Naive B cell (primary cell): ENCODE measurements at regions not wholly inside any gene's neighbourhood (a gene's known extent, or its start where the extent isn't known, plus 50 kb on each side); places are given as distances from the start of the nearest gene placed in this dataset.
A peak's percentile ranks its signal among the peaks of the same experiment; 100 is the strongest.

ENCODE experiments used
- ATAC-seq, 2 donors: fragments of 150-1000 bp; cut with Tn5 transposase; 2 replicates each; pipeline ENCODE4 v1.10.0; 2021; ENCODE audit warnings: low read depth in 2 of 2, mild to moderate bottlenecking in 2 of 2, moderate library complexity in 2 of 2
- DNase-seq: peaks from one replicate; pipeline ENCODE4 v3.0.0; 2022
- H3K27ac Mint-ChIP-seq, 6 donors: one replicate each; pipeline ENCODE4 v1.8.0; 2020 to 2022; ENCODE audit warnings: mild to moderate bottlenecking in 6 of 6, mixed read lengths in 6 of 6, moderate library complexity in 5 of 6, inconsistent platforms in 2 of 6
- H3K27me3 Mint-ChIP-seq, 3 donors: one replicate each; pipeline ENCODE4 v1.8.0; 2021 to 2022; ENCODE audit warnings: mixed read lengths in 3 of 3, mild to moderate bottlenecking in 1 of 3
- H3K36me3 Mint-ChIP-seq, 2 donors: one replicate each; pipeline ENCODE4 v1.8.0; 2020 to 2022; ENCODE audit warnings: mixed read lengths in 2 of 2, inconsistent platforms in 1 of 2, mild to moderate bottlenecking in 1 of 2
- H3K4me1 Mint-ChIP-seq, 3 donors: one replicate each; pipeline ENCODE4 v1.8.0; 2020 to 2022; ENCODE audit warnings: mixed read lengths in 3 of 3, inconsistent platforms in 1 of 3, mild to moderate bottlenecking in 1 of 3, moderate library complexity in 1 of 3
- H3K4me3 Mint-ChIP-seq, 8 donors: one replicate each; pipeline ENCODE4 v1.8.0; 2020 to 2022; ENCODE audit warnings: mild to moderate bottlenecking in 8 of 8, mixed read lengths in 8 of 8, moderate library complexity in 8 of 8, inconsistent platforms in 2 of 8
- H3K9me3 Mint-ChIP-seq, 7 donors: one replicate each; pipeline ENCODE4 v1.8.0; 2020 to 2022; ENCODE audit warnings: mixed read lengths in 7 of 7, mild to moderate bottlenecking in 5 of 7, inconsistent platforms in 2 of 7, moderate library complexity in 1 of 7

DNA sequence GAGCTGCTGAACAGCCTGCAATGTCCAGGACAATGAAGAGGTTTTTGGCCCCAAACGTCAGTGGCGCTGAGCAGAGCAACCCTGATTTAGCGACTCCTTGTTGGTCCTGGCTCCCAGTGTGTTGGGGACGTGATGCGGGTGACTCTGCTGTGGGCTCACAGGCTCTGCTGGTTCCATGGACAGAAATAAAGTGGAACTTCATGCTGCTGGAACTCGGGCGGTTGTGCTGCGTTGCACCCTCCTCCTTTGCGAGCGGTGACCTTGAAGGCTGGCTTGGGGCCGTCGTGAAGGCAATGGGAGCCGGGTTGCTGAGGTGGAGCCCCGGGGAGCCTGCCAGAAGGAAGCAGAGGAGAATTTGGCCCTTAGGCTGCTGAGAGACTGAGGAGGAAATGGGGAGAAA lies 122.6 kb upstream of the C1orf174 start:
- Mint-ChIP-seq H3K36me3 (no peaks in the 10 kb centered on the region), H3K4me1 (peaks cover 36 to 58% (median 37%) of the 10 kb centered on the region in 3 donors), H3K9me3 (peaks cover 0 to 3% (median 0%) of the 10 kb centered on the region in 7 donors), H3K27ac (peak overlapping the region in 1 of 6 donors; percentile 70), H3K4me3 (no peak overlapping the region), H3K27me3 (peaks cover 6 to 10% (median 10%) of the 10 kb centered on the region in 3 donors)
- no peak for DNase-seq
- ATAC-seq, result no peak

DNA sequence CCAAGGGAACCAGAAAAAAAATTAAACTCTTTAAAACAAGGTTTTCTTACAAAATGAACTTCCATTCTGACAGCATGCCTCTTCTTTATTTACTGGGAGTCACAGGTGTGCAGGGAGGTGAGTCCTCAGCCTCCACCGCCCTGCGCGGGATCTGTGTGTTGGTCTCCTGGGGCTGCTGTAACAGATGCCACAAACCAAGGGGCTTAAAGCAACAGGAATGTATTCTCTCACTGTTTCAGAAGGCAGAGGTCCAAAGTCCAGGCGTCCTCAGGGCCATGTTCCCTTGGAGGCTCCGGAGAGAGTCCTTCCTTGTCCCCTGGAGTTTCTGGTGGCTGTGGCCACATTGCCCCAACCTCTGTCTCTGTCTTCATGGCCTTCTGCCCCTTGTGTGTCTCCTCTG lies 123.6 kb upstream of the C1orf174 start:
- Mint-ChIP-seq H3K36me3 (no peaks in the 10 kb centered on the region), H3K4me3 (peak overlapping the region in 1 of 8 donors; percentile 57), H3K27ac (peak overlapping the region in 1 of 6 donors; percentile 73), H3K4me1 (peaks cover 43 to 64% (median 45%) of the 10 kb centered on the region in 3 donors), H3K9me3 (peaks cover 0 to 3% (median 0%) of the 10 kb centered on the region in 7 donors), H3K27me3 (peaks cover 6 to 10% (median 10%) of the 10 kb centered on the region in 3 donors)
- no peak for DNase-seq
- ATAC-seq, result no peak

- H3K9me3 Mint-ChIP-seq, result peaks cover 0 to 3% (median 0%) of the 10 kb centered on the region in 7 donors
These were observed 124.7 kb upstream of the C1orf174 start for GRCh38 chr1:4024811-4025210.

DNA sequence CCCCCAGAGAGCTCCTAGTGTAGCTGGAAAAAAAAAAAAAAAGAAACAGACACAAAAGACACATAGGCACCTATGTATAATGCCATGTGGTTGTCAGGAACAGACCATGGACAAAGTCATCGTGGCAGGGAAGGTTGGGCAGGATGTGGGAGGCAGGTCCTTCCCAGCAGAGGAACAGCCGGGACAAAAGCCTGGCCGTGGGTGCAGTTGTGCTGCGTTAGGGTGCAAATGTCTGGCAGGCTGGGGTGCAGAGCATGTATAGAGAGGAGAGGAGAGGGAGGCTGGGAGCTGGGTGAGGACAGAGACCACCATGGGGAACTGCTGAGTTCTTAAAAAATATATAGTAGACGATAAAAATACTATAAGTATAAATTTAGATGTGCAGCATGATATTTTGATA lies 125.7 kb upstream of the C1orf174 start:
- peaks cover under 1 to 4% of the 10 kb centered on the region in 2 donors for H3K36me3 Mint-ChIP-seq
- peaks cover 0 to 6% (median 0%) of the 10 kb centered on the region in 3 donors for H3K27me3 Mint-ChIP-seq
- H3K9me3 Mint-ChIP-seq, result peaks cover 0 to 5% (median 2%) of the 10 kb centered on the region in 7 donors
- H3K27ac Mint-ChIP-seq, result peak overlapping the region; percentile 47 to 92 (median 86)
- DNase-seq, result no peak
- H3K4me1 Mint-ChIP-seq, result peaks cover 56 to 66% (median 57%) of the 10 kb centered on the region in 3 donors
- H3K4me3 Mint-ChIP-seq, result peak overlapping the region in 6 of 8 donors; percentile 5 to 76 (median 58)
- no peak for ATAC-seq

More at GRCh38 chr1:4024811-4025210, 124.7 kb upstream of the C1orf174 start:
- peaks cover 50 to 67% (median 53%) of the 10 kb centered on the region in 3 donors for H3K4me1 Mint-ChIP-seq
- peak overlapping the region in 1 of 8 donors; percentile 16 for H3K4me3 Mint-ChIP-seq
- peak overlapping the region in 4 of 6 donors; percentile 23 to 36 (median 28) for H3K27ac Mint-ChIP-seq
- no peak for ATAC-seq
- no peak for DNase-seq
- H3K27me3 Mint-ChIP-seq, result peaks cover 2 to 9% (median 6%) of the 10 kb centered on the region in 3 donors
- H3K36me3 Mint-ChIP-seq, result no peaks in the 10 kb centered on the region

DNA sequence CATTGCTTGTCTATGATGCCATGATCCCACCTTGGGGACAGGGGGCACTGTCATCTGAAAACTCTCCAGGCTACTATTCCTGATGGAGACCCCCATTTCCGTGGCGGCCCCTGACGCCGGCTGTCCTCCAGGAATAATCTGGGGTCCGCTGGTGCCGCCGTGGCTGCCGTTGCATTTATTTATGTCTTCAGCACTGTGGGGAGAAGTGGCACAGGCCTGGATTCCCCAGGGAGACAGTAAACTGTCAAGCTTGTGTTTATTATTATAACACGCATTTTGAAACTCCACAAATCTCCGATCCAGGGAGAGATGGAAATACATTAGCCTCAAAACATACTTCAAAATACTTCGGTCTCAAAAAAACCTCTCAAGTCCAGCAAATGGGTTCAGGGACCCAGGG lies 126.9 kb upstream of the C1orf174 start:
- ATAC-seq (peak; percentile 36 to 39), DNase-seq (no peak)
- peaks cover 0 to 12% (median 4%) of the 10 kb centered on the region in 7 donors for H3K9me3 Mint-ChIP-seq
- H3K27ac Mint-ChIP-seq, result peak overlapping the region; percentile 88 to 98 (median 96)
- H3K36me3 Mint-ChIP-seq, result peaks cover 4 to 12% of the 10 kb centered on the region in 2 donors
- H3K4me1 Mint-ChIP-seq, result peaks cover 58 to 66% (median 62%) of the 10 kb centered on the region in 3 donors
- H3K4me3 Mint-ChIP-seq, result peak overlapping the region; percentile 64 to 89 (median 76)
- H3K27me3 Mint-ChIP-seq, result peaks cover 0 to 2% (median 0%) of the 10 kb centered on the region in 3 donors

GRCh38 chr1:4027492-4028138 lies 127.5 kb upstream of the C1orf174 start:
- ATAC-seq (peak; percentile 96), DNase-seq (peak; percentile 84)
- Mint-ChIP-seq H3K27ac (peak overlapping the region; percentile 88 to 98 (median 96)), H3K4me1 (peaks cover 60 to 64% (median 62%) of the 10 kb centered on the region in 3 donors), H3K36me3 (peaks cover 4 to 12% of the 10 kb centered on the region in 2 donors), H3K9me3 (peaks cover 0 to 12% (median 4%) of the 10 kb centered on the region in 7 donors), H3K4me3 (peak overlapping the region; percentile 64 to 89 (median 76)), H3K27me3 (no peaks in the 10 kb centered on the region)

- Mint-ChIP-seq H3K36me3 (peaks cover 4 to 12% of the 10 kb centered on the region in 2 donors), H3K4me1 (peaks cover 65 to 69% (median 67%) of the 10 kb centered on the region in 3 donors), H3K27me3 (no peaks in the 10 kb centered on the region), H3K4me3 (peak overlapping the region in 7 of 8 donors; percentile 8 to 89 (median 74)), H3K9me3 (peaks cover 0 to 12% (median 4%) of the 10 kb centered on the region in 7 donors), H3K27ac (peak overlapping the region; percentile 85 to 98 (median 96))
- ATAC-seq (no peak), DNase-seq (no peak)
These were observed 128.0 kb upstream of the C1orf174 start for GRCh38 chr1:4028139-4028501.

DNA sequence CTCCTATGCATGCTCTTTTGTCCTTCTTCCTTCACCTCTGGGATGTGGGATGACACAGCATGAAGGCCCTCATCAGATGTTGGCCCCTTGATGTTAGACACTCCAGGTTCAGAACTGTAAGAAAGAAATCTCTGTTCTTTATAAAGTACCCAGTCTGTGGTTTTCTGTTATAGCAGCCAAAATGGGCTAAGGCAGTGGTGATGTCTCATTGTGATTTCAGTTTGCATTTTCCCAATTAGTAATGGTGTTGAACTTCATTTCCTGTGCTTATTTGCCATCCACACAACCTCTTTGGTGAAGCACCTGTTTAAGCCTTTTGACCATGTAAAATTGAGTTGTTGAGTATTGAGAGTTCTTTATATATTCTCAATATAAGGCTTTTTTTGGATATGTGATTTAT lies 129.3 kb upstream of the C1orf174 start:
- Mint-ChIP-seq H3K27me3 (no peaks in the 10 kb centered on the region), H3K4me1 (peaks cover 65 to 67% (median 65%) of the 10 kb centered on the region in 3 donors), H3K36me3 (peaks cover 4 to 12% of the 10 kb centered on the region in 2 donors), H3K9me3 (peaks cover 0 to 12% (median 4%) of the 10 kb centered on the region in 7 donors), H3K4me3 (peak overlapping the region in 4 of 8 donors; percentile 35 to 73 (median 40)), H3K27ac (peak overlapping the region in 3 of 6 donors; percentile 14 to 90 (median 44))
- ATAC-seq (no peak), DNase-seq (no peak)

DNA sequence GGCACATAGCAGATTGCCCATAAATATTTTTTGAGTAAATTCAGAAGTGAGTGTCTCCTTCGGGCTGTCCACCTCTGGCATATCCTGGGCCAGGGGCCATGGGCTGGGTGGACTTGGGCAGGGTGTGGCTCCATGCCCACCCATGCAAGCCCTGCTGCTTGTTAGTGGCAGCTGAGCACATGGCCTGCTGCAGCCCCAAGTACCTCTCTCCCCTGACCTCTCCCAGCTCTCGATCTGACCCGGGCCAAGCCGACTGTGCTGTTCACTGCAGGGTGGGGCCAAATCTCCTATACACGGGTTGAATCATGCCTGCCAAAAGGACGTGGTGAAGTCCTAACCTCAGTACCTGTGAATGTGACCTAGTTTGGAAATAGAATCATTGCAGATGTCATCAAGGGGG lies 132.5 kb upstream of the C1orf174 start:
- Mint-ChIP-seq H3K9me3 (peaks cover 0 to 12% (median 4%) of the 10 kb centered on the region in 7 donors), H3K27ac (peak overlapping the region in 3 of 6 donors; percentile 28 to 42 (median 38)), H3K4me3 (no peak overlapping the region), H3K36me3 (peaks cover 4 to 12% of the 10 kb centered on the region in 2 donors), H3K4me1 (peaks cover 37 to 44% (median 40%) of the 10 kb centered on the region in 3 donors), H3K27me3 (no peaks in the 10 kb centered on the region)
- ATAC-seq, result no peak
- no peak for DNase-seq

GRCh38 chr1:4033129-4033676 lies 133.1 kb upstream of the C1orf174 start:
- H3K27ac Mint-ChIP-seq, result peak overlapping the region in 2 of 6 donors; percentile 28 to 42
- H3K4me3 Mint-ChIP-seq, result no peak overlapping the region
- H3K4me1 Mint-ChIP-seq, result peaks cover 31 to 37% (median 34%) of the 10 kb centered on the region in 3 donors
- H3K36me3 Mint-ChIP-seq, result peaks cover 4 to 12% of the 10 kb centered on the region in 2 donors
- ATAC-seq (no peak), DNase-seq (no peak)
- H3K9me3 Mint-ChIP-seq, result peaks cover 0 to 12% (median 4%) of the 10 kb centered on the region in 7 donors
- H3K27me3 Mint-ChIP-seq, result no peaks in the 10 kb centered on the region

DNA sequence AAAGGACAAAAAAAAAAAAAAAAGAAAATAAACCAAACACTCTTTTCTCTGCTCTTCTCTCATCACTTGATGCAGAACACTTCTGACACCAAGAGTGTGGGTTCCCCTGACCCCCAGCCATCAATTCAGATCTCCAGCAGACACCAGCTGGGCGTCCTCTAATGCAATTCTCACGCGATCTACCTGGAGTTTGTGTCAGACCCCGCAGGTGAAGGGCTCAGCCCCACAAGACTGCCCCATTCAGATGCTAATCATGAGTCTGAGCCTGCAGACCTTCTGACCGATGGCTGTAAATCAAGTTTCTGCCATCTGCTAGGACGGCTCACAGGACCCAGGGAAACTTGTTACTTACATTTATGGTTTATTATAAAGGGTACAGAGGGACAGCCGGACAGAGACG lies 133.6 kb upstream of the C1orf174 start:
- ATAC-seq (no peak), DNase-seq (no peak)
- Mint-ChIP-seq H3K4me1 (peaks cover 28 to 32% (median 29%) of the 10 kb centered on the region in 3 donors), H3K27ac (peak overlapping the region in 3 of 6 donors; percentile 18 to 28 (median 21)), H3K4me3 (peak overlapping the region in 4 of 8 donors; percentile 17 to 35 (median 27)), H3K36me3 (peaks cover 4 to 12% of the 10 kb centered on the region in 2 donors), H3K9me3 (peaks cover 0 to 17% (median 4%) of the 10 kb centered on the region in 7 donors), H3K27me3 (no peaks in the 10 kb centered on the region)

DNA sequence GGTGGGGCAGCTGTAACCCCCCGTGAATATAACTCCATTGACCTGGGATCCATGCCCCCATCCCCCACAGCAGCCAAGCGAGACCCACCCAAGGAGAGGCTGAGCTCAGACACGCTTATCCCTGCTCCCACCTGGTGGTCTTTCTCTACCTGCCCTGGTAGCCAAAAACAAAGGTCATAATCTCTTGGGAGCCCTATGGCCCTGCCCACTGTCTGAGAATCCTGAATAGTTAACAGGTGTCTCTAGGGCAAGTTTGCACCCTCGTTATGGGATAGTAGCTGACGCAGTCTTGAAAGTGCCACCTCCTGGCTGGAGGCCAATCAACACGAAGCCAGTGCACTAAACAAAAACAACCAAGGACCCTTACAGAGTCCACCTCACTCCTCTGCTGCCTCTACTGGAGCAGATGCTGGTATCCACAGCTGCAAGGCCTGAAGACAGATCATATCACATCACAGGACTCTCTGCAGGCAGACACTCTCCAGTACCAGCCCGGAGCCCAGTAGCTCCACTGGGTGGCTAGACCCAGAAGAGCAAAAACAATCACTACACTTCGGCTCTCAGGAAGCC lies 134.3 kb upstream of the C1orf174 start:
- H3K9me3 Mint-ChIP-seq, result peaks cover 0 to 19% (median 4%) of the 10 kb centered on the region in 7 donors
- peaks cover 4 to 12% of the 10 kb centered on the region in 2 donors for H3K36me3 Mint-ChIP-seq
- peak overlapping the region in 2 of 6 donors; percentile 46 to 48 for H3K27ac Mint-ChIP-seq
- ATAC-seq, result no peak
- H3K27me3 Mint-ChIP-seq, result no peaks in the 10 kb centered on the region
- H3K4me1 Mint-ChIP-seq, result peaks cover 22 to 25% (median 25%) of the 10 kb centered on the region in 3 donors
- no peak for DNase-seq
- no peak overlapping the region for H3K4me3 Mint-ChIP-seq

DNA sequence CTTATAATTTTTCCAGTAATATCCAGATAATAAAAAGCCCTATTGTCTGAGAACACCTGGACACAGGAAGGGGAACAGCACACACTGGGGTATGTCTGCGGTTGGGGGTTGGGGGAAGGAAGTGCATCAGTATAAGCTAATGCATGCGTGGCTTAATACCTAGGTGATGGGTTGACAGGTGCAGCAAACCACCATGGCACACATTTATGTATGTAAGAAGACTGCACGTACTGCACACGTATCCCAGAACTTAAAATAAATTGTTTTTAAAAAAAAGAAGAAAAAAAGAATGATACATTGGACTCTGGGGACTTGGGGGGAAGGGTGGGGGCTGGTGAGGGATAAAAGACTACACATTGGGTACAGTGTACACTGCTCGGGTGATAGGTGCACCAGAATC lies 144.9 kb upstream of the C1orf174 start:
- H3K4me3 Mint-ChIP-seq, result peak overlapping the region; percentile 27 to 87 (median 66)
- peak; percentile 86 to 91 for ATAC-seq

More for the DNA sequence above, 144.9 kb upstream of the C1orf174 start:
- Mint-ChIP-seq H3K4me1 (peaks cover 54 to 71% (median 64%) of the 10 kb centered on the region in 3 donors), H3K27ac (peak overlapping the region; percentile 72 to 97 (median 96)), H3K9me3 (peaks cover under 1 to 7% (median 4%) of the 10 kb centered on the region in 7 donors), H3K36me3 (no peaks in the 10 kb centered on the region), H3K27me3 (no peaks in the 10 kb centered on the region)
- DNase-seq, result peak; percentile 77
